ENCODE measurements at regions not wholly inside any gene's neighbourhood (a gene's known extent, or its start where the extent isn't known, plus 50 kb on each side); places are given as distances from the start of the nearest gene placed in this dataset.

- Histone ChIP-seq H3K79me2 (ENCODE audit: insufficient read depth, low read length) (no peaks in the 10 kb centered on the region), H3K9ac (ENCODE audit: low read length) (no peak overlapping the region), H4K20me1 (ENCODE audit: insufficient read depth, low read length) (no peaks in the 10 kb centered on the region), H2AFZ (ENCODE audit: low read length) (no peak overlapping the region), H3K9me2 (ENCODE audit: low read depth, low read length) (no peaks in the 10 kb centered on the region), H3K9me3 (ENCODE audit: low read length) (peaks cover 6% of the 10 kb centered on the region; the same call in 1 of the 2 replicates), H3K27me3 (ENCODE audit: insufficient read depth, low read length) (no peaks in the 10 kb centered on the region), H3K4me1 (ENCODE audit: insufficient read depth, low read length, severe bottlenecking) (no peaks in the 10 kb centered on the region), H3K36me3 (ENCODE audit: insufficient read depth, low read length) (no peaks in the 10 kb centered on the region), H3K27ac (ENCODE audit: low read depth, low read length, poor library complexity, severe bottlenecking) (no peak overlapping the region), H3K4me3 (ENCODE audit: low read depth, low read length, poor library complexity, severe bottlenecking) (no peak overlapping the region), H3F3A (ENCODE audit: insufficient read depth, low read length) (no peaks in the 10 kb centered on the region), H3K4me2 (ENCODE audit: low read length) (no peak overlapping the region)
- TF ChIP-seq EZH2 (IDR thresholded peaks at IDR 0.05; ENCODE audit: borderline replicate concordance, low read length): no peak
- no peak for TF ChIP-seq CTCF (IDR thresholded peaks at IDR 0.05; ENCODE audit: low read length)
Measured at GRCh38 chr5:9920697-9921096, 290.5 kb upstream of the TAS2R1 start.

- no peaks in the 10 kb centered on the region for H3F3A ChIP-seq (ENCODE audit: insufficient read depth, low read length)
- no peak overlapping the region for H3K4me3 ChIP-seq (ENCODE audit: low read depth, low read length, poor library complexity, severe bottlenecking)
- no peak overlapping the region for H3K9ac ChIP-seq (ENCODE audit: low read length)
- H3K27ac ChIP-seq (ENCODE audit: low read depth, low read length, poor library complexity, severe bottlenecking): no peak overlapping the region
- TF ChIP-seq CTCF (IDR thresholded peaks at IDR 0.05; ENCODE audit: low read length) (no peak), EZH2 (IDR thresholded peaks at IDR 0.05; ENCODE audit: borderline replicate concordance, low read length) (no peak)
- H3K36me3 ChIP-seq (ENCODE audit: insufficient read depth, low read length): no peaks in the 10 kb centered on the region
- H4K20me1 ChIP-seq (ENCODE audit: insufficient read depth, low read length): no peaks in the 10 kb centered on the region
- no peaks in the 10 kb centered on the region for H3K27me3 ChIP-seq (ENCODE audit: insufficient read depth, low read length)
- H3K9me2 ChIP-seq (ENCODE audit: low read depth, low read length): no peaks in the 10 kb centered on the region
- H3K9me3 ChIP-seq (ENCODE audit: low read length): peaks cover 6% of the 10 kb centered on the region; the same call in 1 of the 2 replicates
- H3K4me1 ChIP-seq (ENCODE audit: insufficient read depth, low read length, severe bottlenecking): no peaks in the 10 kb centered on the region
- no peak overlapping the region for H2AFZ ChIP-seq (ENCODE audit: low read length)
- H3K4me2 ChIP-seq (ENCODE audit: low read length): no peak overlapping the region
- H3K79me2 ChIP-seq (ENCODE audit: insufficient read depth, low read length): no peaks in the 10 kb centered on the region
Measured at GRCh38 chr5:9919306-9920030, 289.3 kb upstream of the TAS2R1 start.

- H3K9me3 ChIP-seq (ENCODE audit: low read length): no peaks in the 10 kb centered on the region
- H3K4me3 ChIP-seq (ENCODE audit: low read depth, low read length, poor library complexity, severe bottlenecking): no peak overlapping the region
- no peaks in the 10 kb centered on the region for H3K9me2 ChIP-seq (ENCODE audit: low read depth, low read length)
- H3K9ac ChIP-seq (ENCODE audit: low read length): no peak overlapping the region
- no peak overlapping the region for H2AFZ ChIP-seq (ENCODE audit: low read length)
- TF ChIP-seq CTCF (IDR thresholded peaks at IDR 0.05; ENCODE audit: low read length) (no peak), EZH2 (IDR thresholded peaks at IDR 0.05; ENCODE audit: borderline replicate concordance, low read length) (no peak)
- H3F3A ChIP-seq (ENCODE audit: insufficient read depth, low read length): no peaks in the 10 kb centered on the region
- H4K20me1 ChIP-seq (ENCODE audit: insufficient read depth, low read length): no peaks in the 10 kb centered on the region
- H3K4me2 ChIP-seq (ENCODE audit: low read length): no peak overlapping the region
- no peaks in the 10 kb centered on the region for H3K27me3 ChIP-seq (ENCODE audit: insufficient read depth, low read length)
- H3K4me1 ChIP-seq (ENCODE audit: insufficient read depth, low read length, severe bottlenecking): no peaks in the 10 kb centered on the region
- no peak overlapping the region for H3K27ac ChIP-seq (ENCODE audit: low read depth, low read length, poor library complexity, severe bottlenecking)
- no peaks in the 10 kb centered on the region for H3K36me3 ChIP-seq (ENCODE audit: insufficient read depth, low read length)
- H3K79me2 ChIP-seq (ENCODE audit: insufficient read depth, low read length): no peaks in the 10 kb centered on the region
Measured at GRCh38 chr5:9905661-9906060, 275.5 kb upstream of the TAS2R1 start.
